HFF-Myc (cell line): ENCODE measurements at regions not wholly inside any gene's neighbourhood (a gene's known extent, or its start where the extent isn't known, plus 50 kb on each side); places are given as distances from the start of the nearest gene placed in this dataset.

Experiments
- DNase-seq: peaks from one replicate; pipeline ENCODE4 v3.0.0-alpha.2; 2011; ENCODE audit warnings: low read depth; ENCODE audit errors: extremely low read depth
- H3K4me3 ChIP-seq: replicated peaks from 2 replicates; pipeline ENCODE4 v1.5.1; 2011; ENCODE audit warnings: low read depth, mild to moderate bottlenecking, control low read depth, low read length
- TF ChIP-seq, protein P1 (sequence below): IDR thresholded peaks from 2 replicates; pipeline ENCODE4 v1.5.1; 2012; ENCODE audit warnings: mild to moderate bottlenecking, low read depth, low read length, control low read depth; ENCODE audit errors: missing control alignments

GRCh38 chr22:27372364-27372763 is 429.2 kb downstream of the MN1 start:
- TF ChIP-seq, protein P1, sequence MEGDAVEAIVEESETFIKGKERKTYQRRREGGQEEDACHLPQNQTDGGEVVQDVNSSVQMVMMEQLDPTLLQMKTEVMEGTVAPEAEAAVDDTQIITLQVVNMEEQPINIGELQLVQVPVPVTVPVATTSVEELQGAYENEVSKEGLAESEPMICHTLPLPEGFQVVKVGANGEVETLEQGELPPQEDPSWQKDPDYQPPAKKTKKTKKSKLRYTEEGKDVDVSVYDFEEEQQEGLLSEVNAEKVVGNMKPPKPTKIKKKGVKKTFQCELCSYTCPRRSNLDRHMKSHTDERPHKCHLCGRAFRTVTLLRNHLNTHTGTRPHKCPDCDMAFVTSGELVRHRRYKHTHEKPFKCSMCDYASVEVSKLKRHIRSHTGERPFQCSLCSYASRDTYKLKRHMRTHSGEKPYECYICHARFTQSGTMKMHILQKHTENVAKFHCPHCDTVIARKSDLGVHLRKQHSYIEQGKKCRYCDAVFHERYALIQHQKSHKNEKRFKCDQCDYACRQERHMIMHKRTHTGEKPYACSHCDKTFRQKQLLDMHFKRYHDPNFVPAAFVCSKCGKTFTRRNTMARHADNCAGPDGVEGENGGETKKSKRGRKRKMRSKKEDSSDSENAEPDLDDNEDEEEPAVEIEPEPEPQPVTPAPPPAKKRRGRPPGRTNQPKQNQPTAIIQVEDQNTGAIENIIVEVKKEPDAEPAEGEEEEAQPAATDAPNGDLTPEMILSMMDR: no peak
- no peak for DNase-seq
- no peak overlapping the region for H3K4me3 ChIP-seq

- TF ChIP-seq, protein P1: no peak
- no peak overlapping the region for H3K4me3 ChIP-seq
- DNase-seq: no peak
Measured at GRCh38 chr22:27372969-27373670, 428.4 kb downstream of the MN1 start.

DNA sequence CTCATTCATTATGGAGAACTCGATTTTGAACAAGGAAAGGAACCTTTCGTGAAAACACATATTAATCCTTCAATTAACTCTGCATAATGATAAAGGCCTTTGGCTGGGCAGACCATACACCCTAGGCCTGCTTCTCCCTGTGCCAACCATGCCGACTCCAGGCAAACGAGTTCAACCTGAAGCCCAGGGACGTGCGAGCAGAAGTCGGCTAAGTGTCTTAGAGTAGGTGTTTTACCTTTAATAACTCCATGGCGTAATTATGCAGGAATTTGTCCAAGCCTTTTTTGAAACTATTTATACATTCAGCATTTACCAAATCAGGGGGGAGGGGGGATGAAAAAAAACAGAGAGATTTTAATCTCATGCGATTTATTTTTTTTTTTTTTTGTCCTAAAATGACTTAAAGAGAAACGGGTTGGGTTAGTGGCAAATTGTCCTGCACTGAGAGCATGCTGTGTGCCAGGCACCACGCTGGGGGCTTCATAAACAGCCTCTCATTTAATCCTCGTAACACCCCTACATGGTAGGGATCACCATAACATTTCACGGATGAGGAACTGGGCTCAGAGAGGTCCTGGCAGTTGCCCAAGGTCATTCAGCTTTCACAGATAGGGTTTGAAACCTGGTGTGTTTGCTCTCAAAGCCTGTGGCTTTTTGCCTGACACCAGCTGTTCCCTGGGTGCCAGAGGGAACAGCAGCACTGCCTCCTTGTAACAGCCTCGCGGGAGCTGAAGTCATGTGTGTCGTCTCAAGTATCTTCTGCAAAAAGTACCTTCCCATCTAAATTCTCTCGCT is 423.9 kb downstream of the MN1 start:
- DNase-seq: no peak
- no peak overlapping the region for H3K4me3 ChIP-seq
- TF ChIP-seq, protein P1: no peak

DNA sequence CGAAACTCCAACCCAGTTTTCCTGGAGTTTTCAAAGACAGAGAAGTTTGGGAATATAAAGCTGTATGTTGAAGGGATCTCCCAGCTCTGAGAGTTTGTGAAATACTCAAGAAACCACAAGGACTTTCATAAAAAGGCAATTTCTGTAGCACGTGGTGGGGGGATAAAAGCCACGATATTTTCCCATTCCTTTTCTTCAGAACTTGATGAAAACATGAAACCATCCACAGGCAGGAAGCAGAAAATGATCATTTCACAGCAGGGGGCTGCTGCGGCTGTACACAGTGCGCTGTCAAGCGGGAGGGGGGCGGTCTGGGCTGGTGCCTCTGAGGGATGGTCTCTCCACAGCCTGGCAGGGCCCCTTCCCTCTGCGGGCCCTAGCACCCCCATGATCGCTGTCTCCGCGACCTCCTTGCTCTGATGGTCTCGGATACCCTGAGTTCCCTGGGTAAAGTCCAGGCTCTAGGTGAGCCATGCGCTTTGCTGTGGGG is 423.2 kb downstream of the MN1 start:
- no peak for DNase-seq
- no peak overlapping the region for H3K4me3 ChIP-seq
- TF ChIP-seq, protein P1: no peak

- TF ChIP-seq, protein P1: no peak
- DNase-seq: no peak
- H3K4me3 ChIP-seq: no peak overlapping the region
Measured at GRCh38 chr22:27378995-27379394, 422.6 kb downstream of the MN1 start.

GRCh38 chr22:27380855-27381254 is 420.7 kb downstream of the MN1 start:
- TF ChIP-seq, protein P1: no peak
- DNase-seq: no peak
- H3K4me3 ChIP-seq: no peak overlapping the region
